ENCODE measurements at regions not wholly inside any gene's neighbourhood (a gene's known extent, or its start where the extent isn't known, plus 50 kb on each side); places are given as distances from the start of the nearest gene placed in this dataset.

GRCh38 chr4:83876047-83876446 is 340.1 kb downstream of the GPAT3 start (continued):
- TF ChIP-seq FOXA1 (IDR thresholded peaks at IDR 0.05) (no peak), CTCF (IDR thresholded peaks at IDR 0.05; ENCODE audit: low read depth, low read length, missing input control) (no peak), NR2F2 (IDR thresholded peaks at IDR 0.05) (no peak)

DNA sequence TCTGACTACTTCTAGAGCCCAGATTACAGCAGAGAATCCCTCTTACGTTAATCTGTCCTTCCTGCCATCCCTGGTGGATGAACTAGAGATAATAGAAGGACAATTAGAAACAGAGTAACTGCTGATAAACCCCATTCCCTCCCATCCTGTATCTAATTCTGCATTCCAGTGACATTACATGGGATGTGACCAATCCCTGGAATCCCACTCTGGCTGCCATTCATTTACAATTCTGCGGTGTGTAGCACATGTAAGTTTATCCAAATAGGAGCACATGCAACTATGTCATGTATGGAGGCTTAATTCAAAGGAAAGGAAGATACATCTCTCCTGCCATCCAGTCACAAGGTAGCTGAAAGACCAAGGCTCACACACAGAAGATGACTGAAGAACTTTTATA is 339.5 kb downstream of the GPAT3 start:
- Histone ChIP-seq H3K4me1 (ENCODE audit: control insufficient read depth in 4 of 4, insufficient read depth in 4 of 4, low read length in 3 of 4) (no peaks in the 10 kb centered on the region), H3K9ac (ENCODE audit: low read depth in 1 of 2, low read length in 2 of 2) (no peak overlapping the region), H3K36me3 (ENCODE audit: control insufficient read depth in 4 of 4, insufficient read depth in 3 of 4, low read depth in 1 of 4, low read length in 3 of 4) (no peaks in the 10 kb centered on the region), H3K27ac (ENCODE audit: low read depth in 1 of 2, low read length in 2 of 2) (no peak overlapping the region), H3K9me3 (ENCODE audit: control insufficient read depth in 4 of 4, low read length in 3 of 4) (no peaks in the 10 kb centered on the region), H3K27me3 (ENCODE audit: control insufficient read depth in 4 of 4, insufficient read depth in 4 of 4, low read length in 3 of 4) (no peaks in the 10 kb centered on the region), H3K4me3 (ENCODE audit: low read depth in 1 of 3, low read length in 3 of 3) (no peak overlapping the region)
- WGBS: 55% methylated on average over 2 of the region's 2 CpGs
- TF ChIP-seq NR2F2 (IDR thresholded peaks at IDR 0.05) (no peak), REST (IDR thresholded peaks at IDR 0.05) (no peak), CTCF (IDR thresholded peaks at IDR 0.05; ENCODE audit: low read depth, low read length, missing input control) (no peak), SP1 (IDR thresholded peaks at IDR 0.05) (no peak), JUND (IDR thresholded peaks at IDR 0.05) (no peak), HNF4G (IDR thresholded peaks at IDR 0.05) (no peak)
- TF ChIP-seq, protein P1, sequence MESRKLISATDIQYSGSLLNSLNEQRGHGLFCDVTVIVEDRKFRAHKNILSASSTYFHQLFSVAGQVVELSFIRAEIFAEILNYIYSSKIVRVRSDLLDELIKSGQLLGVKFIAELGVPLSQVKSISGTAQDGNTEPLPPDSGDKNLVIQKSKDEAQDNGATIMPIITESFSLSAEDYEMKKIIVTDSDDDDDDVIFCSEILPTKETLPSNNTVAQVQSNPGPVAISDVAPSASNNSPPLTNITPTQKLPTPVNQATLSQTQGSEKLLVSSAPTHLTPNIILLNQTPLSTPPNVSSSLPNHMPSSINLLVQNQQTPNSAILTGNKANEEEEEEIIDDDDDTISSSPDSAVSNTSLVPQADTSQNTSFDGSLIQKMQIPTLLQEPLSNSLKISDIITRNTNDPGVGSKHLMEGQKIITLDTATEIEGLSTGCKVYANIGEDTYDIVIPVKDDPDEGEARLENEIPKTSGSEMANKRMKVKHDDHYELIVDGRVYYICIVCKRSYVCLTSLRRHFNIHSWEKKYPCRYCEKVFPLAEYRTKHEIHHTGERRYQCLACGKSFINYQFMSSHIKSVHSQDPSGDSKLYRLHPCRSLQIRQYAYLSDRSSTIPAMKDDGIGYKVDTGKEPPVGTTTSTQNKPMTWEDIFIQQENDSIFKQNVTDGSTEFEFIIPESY (IDR thresholded peaks at IDR 0.05): no peak
- DNase-seq (ENCODE audit: low spot score): no peak

DNA sequence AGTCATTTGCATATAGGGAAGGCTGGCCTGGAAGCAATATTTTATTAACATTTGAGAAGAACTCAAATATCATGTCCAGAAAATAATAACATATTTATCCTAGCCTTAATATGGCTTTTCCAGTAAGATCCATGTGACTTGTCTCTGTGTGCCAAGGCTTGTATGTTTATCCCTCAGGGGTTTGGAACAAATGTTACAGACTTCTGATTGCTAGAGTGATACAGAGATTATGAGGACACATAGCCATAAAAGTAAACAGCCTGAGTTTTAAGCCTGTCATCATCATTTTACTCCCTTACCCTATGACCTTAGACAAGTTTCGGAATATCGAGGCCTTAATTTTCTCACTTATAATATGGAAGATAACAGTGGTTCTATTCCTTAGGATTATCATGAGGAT is 338.1 kb downstream of the GPAT3 start:
- no peaks in the 10 kb centered on the region for H3K4me1 ChIP-seq (ENCODE audit: control insufficient read depth in 4 of 4, insufficient read depth in 4 of 4, low read length in 3 of 4)
- 89% methylated on average over 2 of the region's 2 CpGs for WGBS
- no peak for DNase-seq (ENCODE audit: low spot score)
- no peak overlapping the region for H3K9ac ChIP-seq (ENCODE audit: low read depth in 1 of 2, low read length in 2 of 2)
- H3K27me3 ChIP-seq (ENCODE audit: control insufficient read depth in 4 of 4, insufficient read depth in 4 of 4, low read length in 3 of 4): no peaks in the 10 kb centered on the region
- no peaks in the 10 kb centered on the region for H3K36me3 ChIP-seq (ENCODE audit: control insufficient read depth in 4 of 4, insufficient read depth in 3 of 4, low read depth in 1 of 4, low read length in 3 of 4)
- no peaks in the 10 kb centered on the region for H3K9me3 ChIP-seq (ENCODE audit: control insufficient read depth in 4 of 4, low read length in 3 of 4)
- no peak overlapping the region for H3K27ac ChIP-seq (ENCODE audit: low read depth in 1 of 2, low read length in 2 of 2)
- H3K4me3 ChIP-seq (ENCODE audit: low read depth in 1 of 3, low read length in 3 of 3): no peak overlapping the region
- TF ChIP-seq MAX (IDR thresholded peaks at IDR 0.05) (no peak), HNF4A (conservative IDR thresholded peaks at IDR 0.05) (no peak), EGR1 (IDR thresholded peaks at IDR 0.05; ENCODE audit: low read depth in 2 of 2) (no peak), JUND (IDR thresholded peaks at IDR 0.05) (no peak), TAF1 (conservative IDR thresholded peaks at IDR 0.05) (no peak), FOXA1 (IDR thresholded peaks at IDR 0.05) (no peak), YY1 (IDR thresholded peaks at IDR 0.05) (no peak), CTCF (IDR thresholded peaks at IDR 0.05; ENCODE audit: low read depth, low read length, missing input control) (no peak), RAD21 (IDR thresholded peaks at IDR 0.05) (no peak), RXRA (IDR thresholded peaks at IDR 0.05) (no peak)
- TF ChIP-seq, protein P2, sequence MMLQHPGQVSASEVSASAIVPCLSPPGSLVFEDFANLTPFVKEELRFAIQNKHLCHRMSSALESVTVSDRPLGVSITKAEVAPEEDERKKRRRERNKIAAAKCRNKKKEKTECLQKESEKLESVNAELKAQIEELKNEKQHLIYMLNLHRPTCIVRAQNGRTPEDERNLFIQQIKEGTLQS (IDR thresholded peaks at IDR 0.05): no peak
- TF ChIP-seq, protein P1 (IDR thresholded peaks at IDR 0.05): no peak
